Small intestine (tissue), 7 donors: ENCODE measurements at regions not wholly inside any gene's neighbourhood (a gene's known extent, or its start where the extent isn't known, plus 50 kb on each side); places are given as distances from the start of the nearest gene placed in this dataset.

Experiments used
- DNase-seq, 2 donors: peaks; one replicate each; pipeline versions ENCODE4 v3.0.0 to v3.0.0-alpha.2; 2013
- FAIRE-seq: peaks from 2 replicates; lab custom pipeline; 2012; peaks lifted over from hg19 to GRCh38; lab: Jason Lieb, UNC
- H3K27ac ChIP-seq, 3 donors: one replicate each; pipeline ENCODE4 v1.5.1; 2013; ENCODE audit warnings: low read length in 2 of 3, mild to moderate bottlenecking in 2 of 3, control low read depth in 1 of 3, inconsistent platforms in 1 of 3, low read depth in 1 of 3, moderate library complexity in 1 of 3
- H3K27me3 ChIP-seq, 3 donors: one replicate each; pipeline ENCODE4 v1.6.1; 2013; ENCODE audit warnings: low read length in 3 of 3, inconsistent platforms in 1 of 3; ENCODE audit not compliant: control insufficient read depth in 3 of 3, insufficient read depth in 3 of 3
- H3K36me3 ChIP-seq, 3 donors: one replicate each; pipeline ENCODE4 v1.6.1; 2013; ENCODE audit warnings: low read length in 3 of 3, inconsistent platforms in 1 of 3, low read depth in 1 of 3, mild to moderate bottlenecking in 1 of 3, moderate library complexity in 1 of 3; ENCODE audit not compliant: control insufficient read depth in 3 of 3, insufficient read depth in 2 of 3
- H3K4me1 ChIP-seq, 3 donors: one replicate each; pipeline ENCODE4 v1.6.1; 2013; ENCODE audit warnings: low read length in 2 of 3, inconsistent platforms in 1 of 3, low read depth in 1 of 3, mild to moderate bottlenecking in 1 of 3, moderate library complexity in 1 of 3; ENCODE audit not compliant: control insufficient read depth in 3 of 3, insufficient read depth in 2 of 3
- H3K4me3 ChIP-seq, 3 donors: one replicate each; pipeline ENCODE4 v1.5.1; 2013; ENCODE audit warnings: low read length in 3 of 3, control low read depth in 1 of 3, inconsistent platforms in 1 of 3, low read depth in 1 of 3, mild to moderate bottlenecking in 1 of 3, moderate library complexity in 1 of 3
- H3K9me3 ChIP-seq, 2 donors: one replicate each; pipeline ENCODE4 v1.6.1; 2013; ENCODE audit warnings: low read depth in 1 of 2, low read length in 1 of 2; ENCODE audit not compliant: control insufficient read depth in 2 of 2, insufficient read depth in 1 of 2
- WGBS, 3 donors: extraction: QIAGEN DNeasy Blood & Tissue Kit; methylation state at CpG; one replicate each; pipeline ENCODE4 v1.1.7; 2013; 5-methylcytosine and 5-hydroxymethylcytosine counted together
- donor health status: healthy with polysubstance abuse.
- donor health status: control.
- donor health status: control.
- donor health status: Bipolar disorder and iron deficiency.
- donor health status: healthy.

DNA sequence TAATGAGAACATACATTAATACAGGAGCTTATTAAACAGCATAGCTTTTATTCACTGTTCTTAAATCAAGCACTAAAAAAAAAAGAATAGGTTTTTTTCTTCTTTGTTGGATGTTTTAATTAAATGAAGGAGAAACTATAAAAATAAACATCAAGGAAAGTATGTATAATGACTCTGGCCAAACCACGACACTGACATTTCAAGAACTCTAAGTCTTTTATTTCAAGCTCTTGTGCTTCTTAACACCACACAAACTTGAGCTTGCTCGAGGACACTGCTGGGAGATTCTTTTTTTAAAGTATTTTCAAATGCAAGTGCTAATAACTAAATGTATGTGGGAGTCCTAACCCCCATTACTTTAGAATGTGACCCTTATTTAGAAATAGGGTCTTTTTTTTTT is 204.9 kb upstream of the PPARGC1A start:
- H3K36me3 ChIP-seq, result no peaks in the 10 kb centered on the region
- H3K9me3 ChIP-seq, result no peaks in the 10 kb centered on the region
- H3K27me3 ChIP-seq, result no peaks in the 10 kb centered on the region
- no peak overlapping the region for H3K27ac ChIP-seq
- H3K4me1 ChIP-seq, result no peaks in the 10 kb centered on the region
- 63 to 75% (median 70%) methylated on average over 2 of the region's 2 CpGs for WGBS, 3 donors
- DNase-seq (no peak), FAIRE-seq (no peak)
- no peak overlapping the region for H3K4me3 ChIP-seq

DNA sequence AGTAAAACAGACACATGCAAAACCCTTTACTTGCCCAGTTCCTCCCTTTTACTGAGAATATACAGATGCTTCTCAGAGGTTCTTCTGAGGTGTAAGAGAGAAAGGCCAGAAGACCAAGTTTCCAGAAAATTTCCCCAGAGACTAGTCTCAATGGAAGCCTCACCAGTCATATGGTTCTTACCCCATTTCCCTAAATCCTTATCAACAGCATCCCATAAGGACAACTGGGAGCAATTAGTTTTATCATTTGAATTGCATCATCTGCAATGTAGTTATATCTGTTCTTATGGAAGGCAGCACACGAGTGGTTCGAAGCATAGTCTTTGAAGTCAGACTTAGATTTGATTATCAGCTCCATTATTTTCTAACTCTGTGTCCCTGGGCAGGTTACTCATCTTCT is 203.6 kb upstream of the PPARGC1A start:
- Histone ChIP-seq H3K9me3 (no peaks in the 10 kb centered on the region), H3K27me3 (no peaks in the 10 kb centered on the region), H3K27ac (no peak overlapping the region), H3K4me3 (no peak overlapping the region), H3K4me1 (no peaks in the 10 kb centered on the region), H3K36me3 (no peaks in the 10 kb centered on the region)
- WGBS, 3 donors, result 53 to 76% (median 72%) methylated on average over 2 of the region's 2 CpGs
- FAIRE-seq (no peak), DNase-seq (no peak)

DNA sequence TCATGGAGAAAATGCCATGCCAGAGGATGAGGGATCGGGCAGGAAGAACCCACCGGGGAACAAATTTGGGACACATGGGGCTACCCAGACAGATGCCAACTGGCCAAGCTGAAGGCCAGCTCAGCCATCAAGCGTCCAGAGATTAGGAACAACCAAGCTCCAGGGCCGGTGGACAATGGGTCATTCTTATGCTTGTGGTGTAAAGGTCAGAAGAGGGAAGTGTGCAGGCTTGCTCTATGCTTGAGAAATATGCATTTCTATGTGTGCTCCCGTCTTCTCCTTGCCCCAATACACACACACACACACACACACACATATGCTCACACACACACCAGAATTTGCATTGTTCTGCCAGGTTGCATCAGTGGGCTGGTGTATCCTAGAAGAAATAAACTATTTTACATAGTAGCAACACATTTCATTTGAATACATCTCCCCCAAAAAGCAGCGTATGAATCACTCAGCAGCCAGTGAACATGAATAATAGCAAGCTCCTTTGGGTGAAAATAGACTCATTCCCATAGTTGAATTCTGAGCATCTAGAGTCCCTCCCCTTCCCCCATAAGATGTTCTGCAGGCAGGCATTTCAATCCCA is 201.9 kb upstream of the PPARGC1A start:
- FAIRE-seq (no peak), DNase-seq (no peak)
- Histone ChIP-seq H3K27me3 (no peaks in the 10 kb centered on the region), H3K36me3 (no peaks in the 10 kb centered on the region), H3K27ac (no peak overlapping the region), H3K4me3 (no peak overlapping the region), H3K4me1 (no peaks in the 10 kb centered on the region), H3K9me3 (no peaks in the 10 kb centered on the region)
- 73 to 84% (median 78%) methylated on average over 6 of the region's 6 CpGs for WGBS, 3 donors

DNA sequence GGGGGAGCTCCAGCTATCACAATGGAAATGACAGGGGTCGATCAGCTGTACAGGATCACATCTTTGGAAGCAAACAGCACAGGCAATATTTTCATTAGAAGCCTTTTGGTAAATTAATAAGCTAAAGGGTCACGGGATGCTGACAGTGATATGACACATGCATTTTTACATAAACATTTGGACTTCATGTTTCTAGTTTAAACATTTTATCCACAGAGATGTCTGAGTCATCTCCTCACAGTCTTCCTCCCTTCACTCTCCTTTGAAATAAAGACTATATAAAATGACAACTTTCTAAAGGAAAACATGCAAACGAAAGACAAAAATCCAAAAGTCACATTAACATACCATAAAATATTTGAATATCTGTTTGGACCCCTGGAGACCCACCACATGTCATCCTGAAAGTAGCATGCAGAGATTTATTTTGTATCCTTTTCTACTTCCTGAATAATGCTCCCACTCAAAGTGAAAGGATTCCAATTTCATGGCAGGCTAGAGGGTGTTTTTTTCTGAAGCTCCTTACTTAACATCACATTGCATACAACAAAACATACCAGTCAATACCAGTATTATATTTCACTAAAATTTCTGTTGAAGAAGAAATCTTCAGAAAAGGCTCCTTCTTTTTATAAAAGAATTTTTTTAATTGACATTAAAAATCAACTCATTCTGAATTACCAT is 200.1 kb upstream of the PPARGC1A start:
- 61 to 71% (median 66%) methylated on average over 3 of the region's 3 CpGs for WGBS, 3 donors
- H3K36me3 ChIP-seq, result no peaks in the 10 kb centered on the region
- H3K4me1 ChIP-seq, result no peaks in the 10 kb centered on the region
- no peak overlapping the region for H3K27ac ChIP-seq
- H3K27me3 ChIP-seq, result no peaks in the 10 kb centered on the region
- no peak for FAIRE-seq
- no peak overlapping the region for H3K4me3 ChIP-seq
- H3K9me3 ChIP-seq, result no peaks in the 10 kb centered on the region
- no peak for DNase-seq

DNA sequence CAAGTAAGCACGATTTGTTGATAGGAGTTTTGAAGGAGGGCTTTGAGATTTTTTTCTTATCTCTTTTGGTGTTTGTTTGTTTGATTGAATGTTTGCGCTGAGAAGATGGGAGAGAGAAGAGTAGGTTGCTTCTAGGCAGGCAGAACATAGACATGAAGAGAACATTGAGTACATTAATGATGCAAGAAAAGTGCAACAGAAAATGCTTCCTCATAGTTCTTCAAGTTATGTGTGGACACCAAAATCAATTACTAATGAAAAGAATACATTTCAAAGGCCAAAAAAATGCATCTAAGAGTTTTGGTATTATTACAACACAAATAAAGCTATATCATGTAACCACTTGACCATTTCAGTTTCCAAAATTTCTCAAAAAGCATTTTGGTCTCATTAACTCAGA is 191.0 kb upstream of the PPARGC1A start:
- no peaks in the 10 kb centered on the region for H3K36me3 ChIP-seq
- H3K27ac ChIP-seq, result no peak overlapping the region
- WGBS, 3 donors, result 73 to 85% (median 81%) methylated on average over 2 of the region's 2 CpGs
- DNase-seq, result no peak
- FAIRE-seq, result no peak
- H3K9me3 ChIP-seq, result no peaks in the 10 kb centered on the region
- H3K4me1 ChIP-seq, result no peaks in the 10 kb centered on the region
- H3K27me3 ChIP-seq, result peaks cover 0 to 2% (median 0%) of the 10 kb centered on the region in 3 donors
- H3K4me3 ChIP-seq, result no peak overlapping the region

DNA sequence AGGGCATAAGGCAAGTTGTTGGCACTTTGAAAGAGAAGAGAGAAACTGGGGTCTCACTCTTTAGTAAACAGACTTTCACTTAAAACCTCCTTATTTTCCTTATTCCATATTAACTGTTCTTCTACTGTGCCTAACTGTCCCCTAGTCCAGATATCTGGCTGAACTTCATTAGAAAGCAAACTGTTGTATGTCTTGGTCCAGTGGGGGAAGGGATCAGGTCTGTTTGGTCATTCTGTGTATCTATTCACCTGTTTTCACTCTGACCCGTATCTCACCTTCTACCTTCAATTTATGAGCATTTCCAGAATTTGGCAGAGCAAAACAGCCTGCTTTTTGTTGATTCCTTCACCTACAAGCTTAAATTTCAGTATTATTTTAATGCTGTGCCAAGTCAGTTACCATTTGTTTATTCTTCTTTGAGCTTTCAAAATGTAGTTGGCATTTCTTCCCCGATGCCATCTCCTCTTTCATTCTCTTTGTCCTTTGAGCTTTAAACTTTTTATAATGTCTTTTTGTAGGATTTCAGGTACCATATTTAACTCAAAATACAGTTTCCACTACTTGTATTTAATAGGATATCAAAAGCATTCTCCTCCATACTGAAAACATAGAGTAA is 188.6 kb upstream of the PPARGC1A start:
- H3K36me3 ChIP-seq, result no peaks in the 10 kb centered on the region
- H3K27ac ChIP-seq, result no peak overlapping the region
- DNase-seq, result no peak
- H3K4me1 ChIP-seq, result no peaks in the 10 kb centered on the region
- H3K9me3 ChIP-seq, result no peaks in the 10 kb centered on the region
- no peak for FAIRE-seq
- no peak overlapping the region for H3K4me3 ChIP-seq
- H3K27me3 ChIP-seq, result no peaks in the 10 kb centered on the region
- 84 to 90% (median 85%) methylated on average over 2 of the region's 2 CpGs for WGBS, 3 donors

DNA sequence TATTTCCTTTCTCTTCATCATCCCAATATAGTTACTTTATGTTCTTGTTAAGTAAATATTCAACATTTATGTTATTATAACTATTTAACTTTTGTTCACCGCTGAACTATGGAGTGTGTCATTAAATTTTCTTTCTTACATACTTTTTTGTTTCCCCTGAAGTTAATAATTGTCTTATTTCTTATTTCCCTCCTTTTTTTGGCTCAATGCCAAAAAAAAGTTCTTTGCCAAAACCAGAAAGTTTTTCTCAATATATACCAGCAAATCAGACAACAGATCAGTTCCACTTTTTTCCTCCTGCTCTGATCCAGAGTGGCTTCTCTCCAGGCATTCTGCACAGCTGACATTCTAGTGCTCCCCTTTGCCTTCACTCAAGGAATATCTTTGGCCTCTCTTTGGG is 187.0 kb upstream of the PPARGC1A start:
- FAIRE-seq, result no peak
- H3K27me3 ChIP-seq, result no peaks in the 10 kb centered on the region
- H3K36me3 ChIP-seq, result no peaks in the 10 kb centered on the region
- H3K27ac ChIP-seq, result no peak overlapping the region
- H3K9me3 ChIP-seq, result no peaks in the 10 kb centered on the region
- WGBS, 3 donors, result 54 to 72% (median 56%) methylated on average over 1 of the region's 1 CpG
- no peak overlapping the region for H3K4me3 ChIP-seq
- H3K4me1 ChIP-seq, result no peaks in the 10 kb centered on the region
- no peak for DNase-seq

DNA sequence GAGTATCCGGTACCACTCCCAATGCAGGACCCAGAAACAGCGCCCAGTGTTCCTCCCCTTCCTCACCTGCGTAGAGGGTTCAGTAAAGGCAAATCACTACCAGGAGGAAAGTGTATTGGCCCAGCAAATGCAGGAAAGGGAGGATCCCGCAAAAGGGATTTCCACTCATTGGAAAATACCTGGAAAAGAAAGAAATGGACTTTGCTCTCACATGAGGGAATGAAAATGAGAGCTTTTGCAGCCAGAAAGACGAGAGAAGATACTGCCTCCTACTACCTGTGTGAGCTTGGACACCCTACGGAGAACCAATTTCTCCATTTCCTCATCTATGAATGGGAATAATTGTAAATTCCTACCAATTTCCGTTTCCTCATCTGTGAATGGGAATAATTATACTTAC is 184.1 kb upstream of the PPARGC1A start:
- Histone ChIP-seq H3K4me1 (no peaks in the 10 kb centered on the region), H3K27me3 (no peaks in the 10 kb centered on the region), H3K27ac (no peak overlapping the region), H3K36me3 (no peaks in the 10 kb centered on the region), H3K4me3 (no peak overlapping the region), H3K9me3 (no peaks in the 10 kb centered on the region)
- 77 to 84% (median 78%) methylated on average over 7 of the region's 7 CpGs for WGBS, 3 donors
- FAIRE-seq (no peak), DNase-seq (no peak)
